B cell (primary cell): ENCODE measurements at regions not wholly inside any gene's neighbourhood (a gene's known extent, or its start where the extent isn't known, plus 50 kb on each side); places are given as distances from the start of the nearest gene placed in this dataset.

Experiments
- EZH2 ChIP-seq: IDR thresholded peaks from 2 replicates; pipeline ENCODE4 v1.6.1; 2012; ENCODE audit warnings: borderline replicate concordance, low read depth, mild to moderate bottlenecking, moderate library complexity, low read length; ENCODE audit not compliant: insufficient read depth, poor library complexity, severe bottlenecking
- TF ChIP-seq, protein P1 (sequence below): fragments of 200-600 bp; IDR thresholded peaks from one replicate; pipeline ENCODE4 v1.8.0; 2022; ENCODE audit warnings: antibody characterized with exemption, mild to moderate bottlenecking

GRCh38 chr4:64095398-64095797 is 313.9 kb downstream of the TECRL start:
- TF ChIP-seq, protein P1, sequence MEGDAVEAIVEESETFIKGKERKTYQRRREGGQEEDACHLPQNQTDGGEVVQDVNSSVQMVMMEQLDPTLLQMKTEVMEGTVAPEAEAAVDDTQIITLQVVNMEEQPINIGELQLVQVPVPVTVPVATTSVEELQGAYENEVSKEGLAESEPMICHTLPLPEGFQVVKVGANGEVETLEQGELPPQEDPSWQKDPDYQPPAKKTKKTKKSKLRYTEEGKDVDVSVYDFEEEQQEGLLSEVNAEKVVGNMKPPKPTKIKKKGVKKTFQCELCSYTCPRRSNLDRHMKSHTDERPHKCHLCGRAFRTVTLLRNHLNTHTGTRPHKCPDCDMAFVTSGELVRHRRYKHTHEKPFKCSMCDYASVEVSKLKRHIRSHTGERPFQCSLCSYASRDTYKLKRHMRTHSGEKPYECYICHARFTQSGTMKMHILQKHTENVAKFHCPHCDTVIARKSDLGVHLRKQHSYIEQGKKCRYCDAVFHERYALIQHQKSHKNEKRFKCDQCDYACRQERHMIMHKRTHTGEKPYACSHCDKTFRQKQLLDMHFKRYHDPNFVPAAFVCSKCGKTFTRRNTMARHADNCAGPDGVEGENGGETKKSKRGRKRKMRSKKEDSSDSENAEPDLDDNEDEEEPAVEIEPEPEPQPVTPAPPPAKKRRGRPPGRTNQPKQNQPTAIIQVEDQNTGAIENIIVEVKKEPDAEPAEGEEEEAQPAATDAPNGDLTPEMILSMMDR = no peak
- no peak for TF ChIP-seq EZH2
